HEK293 (cell line): ENCODE measurements at regions not wholly inside any gene's neighbourhood (a gene's known extent, or its start where the extent isn't known, plus 50 kb on each side); places are given as distances from the start of the nearest gene placed in this dataset.

ENCODE experiments used
- CTCF ChIA-PET: fragments of 350-600 bp; formaldehyde crosslinking; extraction: SDS; loops from one replicate; lab custom pipeline; 2021; ENCODE audit warnings: antibody characterized with exemption; lab: Yijun Ruan, JAX
- POLR2A ChIA-PET: fragments of 300-600 bp; formaldehyde crosslinking; extraction: SDS; loops from one replicate; lab custom pipeline; 2020; ENCODE audit warnings: antibody characterized with exemption, inconsistent platforms; lab: Yijun Ruan, JAX
- H3K27ac ChIP-seq: fragments of 200-500 bp; sonication (Bioruptor generic); 2 replicates; pipeline ENCODE4 v1.5.1; 2014; ENCODE audit warnings: low read depth, low read length, control low read depth, inconsistent platforms; ENCODE audit errors: extremely low read depth
- H3K36me3 ChIP-seq, 2 experiments: fragments of 200-500 bp in 1 of 2; sonication (Bioruptor generic) in 1 of 2; 1 replicate in 1 of 2; 2 replicates in 1 of 2; pipeline ENCODE4 v1.5.1; 2014 to 2017; ENCODE audit warnings: inconsistent platforms in 2 of 2, low read length in 2 of 2; ENCODE audit not compliant: control insufficient read depth in 2 of 2, insufficient read depth in 1 of 2
- H3K4me1 ChIP-seq: fragments of 200-500 bp; sonication (Bioruptor generic); 2 replicates; pipeline ENCODE4 v1.5.1; 2014; ENCODE audit warnings: mild to moderate bottlenecking, low read length, inconsistent platforms; ENCODE audit not compliant: control insufficient read depth, insufficient read depth
- H3K4me3 ChIP-seq: 2 replicates; pipeline ENCODE4 v1.5.1; 2011; ENCODE audit warnings: low read depth, mild to moderate bottlenecking, control low read depth, low read length, moderate library complexity
- H3K9me3 ChIP-seq: fragments of 200-500 bp; sonication (Bioruptor generic); 2 replicates; pipeline ENCODE4 v1.5.1; 2014; ENCODE audit warnings: low read depth, low read length, inconsistent platforms; ENCODE audit not compliant: control insufficient read depth, insufficient read depth
- INSM2 ChIP-seq: fragments of 450-650 bp; formaldehyde crosslinking; IDR thresholded peaks from 2 replicates; pipeline ENCODE4 v1.5.1; 2016; ENCODE audit warnings: missing biosample characterization, missing genetic modification characterization
- KLF16 ChIP-seq: fragments of 450-650 bp; formaldehyde crosslinking; IDR thresholded peaks from 2 replicates; pipeline ENCODE4 v1.5.1; 2017; ENCODE audit warnings: missing biosample characterization, missing genetic modification characterization
- OSR2 ChIP-seq: fragments of 450-650 bp; formaldehyde crosslinking; IDR thresholded peaks from 2 replicates; pipeline ENCODE4 v1.5.1; 2016; ENCODE audit warnings: missing biosample characterization, missing genetic modification characterization
- REPIN1 ChIP-seq: fragments of 450-650 bp; formaldehyde crosslinking; IDR thresholded peaks from 2 replicates; pipeline ENCODE4 v1.5.1; 2017; ENCODE audit warnings: missing biosample characterization, missing genetic modification characterization, low read depth
- SP3 ChIP-seq: fragments of 450-650 bp; formaldehyde crosslinking; IDR thresholded peaks from 2 replicates; pipeline ENCODE4 v1.5.1; 2016; ENCODE audit warnings: missing biosample characterization, missing genetic modification characterization
- ZBTB17 ChIP-seq: fragments of 450-650 bp; formaldehyde crosslinking; IDR thresholded peaks from 2 replicates; pipeline ENCODE4 v1.5.1; 2016; ENCODE audit warnings: missing biosample characterization, missing genetic modification characterization
- ZBTB20 ChIP-seq: fragments of 450-650 bp; formaldehyde crosslinking; IDR thresholded peaks from 2 replicates; pipeline ENCODE4 v1.5.1; 2016; ENCODE audit warnings: missing biosample characterization, missing genetic modification characterization
- ZNF148 ChIP-seq: fragments of 450-650 bp; formaldehyde crosslinking; IDR thresholded peaks from 2 replicates; pipeline ENCODE4 v1.5.0; 2017; ENCODE audit warnings: missing biosample characterization, missing genetic modification characterization, borderline replicate concordance
- ZNF174 ChIP-seq: fragments of 450-650 bp; formaldehyde crosslinking; IDR thresholded peaks from 2 replicates; pipeline ENCODE4 v1.5.0; 2017; ENCODE audit warnings: missing biosample characterization, mild to moderate bottlenecking, missing genetic modification characterization
- ZNF239 ChIP-seq: fragments of 450-650 bp; formaldehyde crosslinking; IDR thresholded peaks from 2 replicates; pipeline ENCODE4 v1.5.1; 2016; ENCODE audit warnings: missing biosample characterization, missing genetic modification characterization
- ZNF26 ChIP-seq: fragments of 450-650 bp; formaldehyde crosslinking; IDR thresholded peaks from 2 replicates; pipeline ENCODE4 v1.5.1; 2016; ENCODE audit warnings: missing biosample characterization, missing genetic modification characterization
- ZNF280D ChIP-seq: fragments of 450-650 bp; formaldehyde crosslinking; IDR thresholded peaks from 2 replicates; pipeline ENCODE4 v1.5.1; 2016; ENCODE audit warnings: missing biosample characterization, missing genetic modification characterization
- ZNF335 ChIP-seq: fragments of 450-650 bp; formaldehyde crosslinking; conservative IDR thresholded peaks from 2 replicates; pipeline ENCODE4 v1.5.1; 2016; ENCODE audit warnings: missing biosample characterization, missing genetic modification characterization
- ZNF354C ChIP-seq: fragments of 450-650 bp; formaldehyde crosslinking; IDR thresholded peaks from 2 replicates; pipeline ENCODE4 v1.5.1; 2016; ENCODE audit warnings: missing biosample characterization, missing genetic modification characterization, low read depth, borderline replicate concordance
- ZNF518A ChIP-seq: fragments of 450-650 bp; formaldehyde crosslinking; conservative IDR thresholded peaks from 2 replicates; pipeline ENCODE4 v1.5.1; 2016; ENCODE audit warnings: low read depth, missing biosample characterization, missing genetic modification characterization
- ZNF580 ChIP-seq: fragments of 450-650 bp; formaldehyde crosslinking; IDR thresholded peaks from 2 replicates; pipeline ENCODE4 v1.5.1; 2016; ENCODE audit warnings: missing biosample characterization, missing genetic modification characterization
- ZNF585B ChIP-seq: fragments of 450-650 bp; formaldehyde crosslinking; IDR thresholded peaks from 2 replicates; pipeline ENCODE4 v1.5.1; 2016; ENCODE audit warnings: missing biosample characterization, missing genetic modification characterization
- ZSCAN4 ChIP-seq: fragments of 450-650 bp; formaldehyde crosslinking; IDR thresholded peaks from 2 replicates; pipeline ENCODE4 v1.5.1; 2017; ENCODE audit warnings: missing biosample characterization, missing genetic modification characterization

GRCh38 chr6:169145991-169146501 lies 107.6 kb downstream of the THBS2 start:
- H3K4me1 ChIP-seq = no peaks in the 10 kb centered on the region
- H3K27ac ChIP-seq = no peak overlapping the region
- ChIA-PET CTCF (no interaction called here), POLR2A (no interaction called here)
- TF ChIP-seq ZSCAN4 (tag by site-specific recombination) (no peak), ZNF585B (tag by site-specific recombination) (no peak), INSM2 (tag by site-specific recombination) (no peak), OSR2 (tag by site-specific recombination) (no peak), ZBTB20 (no peak), ZNF174 (no peak)
- H3K4me3 ChIP-seq = no peak overlapping the region
- H3K9me3 ChIP-seq = no peaks in the 10 kb centered on the region; the same call in 1 of the 2 replicates
- no peaks in the 10 kb centered on the region for H3K36me3 ChIP-seq

GRCh38 chr6:169145496-169145895 lies 108.2 kb downstream of the THBS2 start:
- ChIA-PET POLR2A (no interaction called here), CTCF (no interaction called here)
- no peak for TF ChIP-seq KLF16 (tag by site-specific recombination)
- TF ChIP-seq ZBTB17 (tag by site-specific recombination) = no peak
- TF ChIP-seq ZNF580 (tag by site-specific recombination) = no peak
- no peak for TF ChIP-seq ZNF354C (tag by site-specific recombination)
- TF ChIP-seq ZNF148 (tag by site-specific recombination) = no peak
- no peak for TF ChIP-seq ZNF335 (tag by site-specific recombination)
- no peak for TF ChIP-seq SP3 (tag by site-specific recombination)
- TF ChIP-seq ZNF280D (tag by site-specific recombination) = no peak
- TF ChIP-seq REPIN1 (tag by site-specific recombination) = no peak
- no peak for TF ChIP-seq ZNF26
- no peak for TF ChIP-seq ZNF518A (tag by site-specific recombination)
- TF ChIP-seq ZNF239 (tag by site-specific recombination) = no peak
- Histone ChIP-seq H3K4me1 (no peaks in the 10 kb centered on the region), H3K27ac (no peak overlapping the region), H3K36me3 (no peaks in the 10 kb centered on the region), H3K4me3 (no peak overlapping the region), H3K9me3 (no peaks in the 10 kb centered on the region; the same call in 1 of the 2 replicates)
